DND-41 (cell line): ENCODE measurements at regions not wholly inside any gene's neighbourhood (a gene's known extent, or its start where the extent isn't known, plus 50 kb on each side); places are given as distances from the start of the nearest gene placed in this dataset.

ENCODE experiments used
- ATAC-seq: fragments of 200-7000 bp; cut with Tn5 transposase; 3 replicates; pipeline ENCODE4 v1.9.1; 2021; ENCODE audit warnings: low read depth; ENCODE audit not compliant: insufficient read depth
- DNase-seq: peaks from one replicate; pipeline ENCODE4 v3.0.0-alpha.2; 2020
- H2AFZ ChIP-seq: 2 replicates; pipeline ENCODE4 v1.6.0; 2012; ENCODE audit warnings: low read depth, low read length
- H3K27ac ChIP-seq: 2 replicates; pipeline ENCODE4 v1.5.1; 2012; ENCODE audit warnings: low read length, inconsistent platforms
- H3K27me3 ChIP-seq: fragments of 200-600 bp; sonication (generic); 2 replicates; pipeline ENCODE4 v1.6.0; 2012; ENCODE audit warnings: low read length, mild to moderate bottlenecking, inconsistent platforms; ENCODE audit not compliant: insufficient read depth, poor library complexity
- H3K36me3 ChIP-seq: 2 replicates; pipeline ENCODE4 v1.5.1; 2012; ENCODE audit warnings: low read length, inconsistent platforms; ENCODE audit not compliant: insufficient read depth
- H3K4me1 ChIP-seq: 2 replicates; pipeline ENCODE4 v1.5.1; 2012; ENCODE audit warnings: mild to moderate bottlenecking, low read length; ENCODE audit not compliant: insufficient read depth
- H3K4me2 ChIP-seq: 2 replicates; pipeline ENCODE4 v1.6.0; 2012; ENCODE audit warnings: mild to moderate bottlenecking, moderate library complexity, low read length, inconsistent platforms; ENCODE audit not compliant: insufficient read depth
- H3K4me3 ChIP-seq, 2 experiments: fragments of 200-600 bp in 1 of 2; shearing (Covaris generic) in 1 of 2; 2 replicates each; pipeline ENCODE4 v1.5.1; 2012 to 2016; ENCODE audit warnings: inconsistent platforms in 2 of 2, low read length in 2 of 2, mild to moderate bottlenecking in 2 of 2, low read depth in 1 of 2, moderate library complexity in 1 of 2
- H3K79me2 ChIP-seq: 2 replicates; pipeline ENCODE4 v1.6.0; 2012; ENCODE audit warnings: low read length, inconsistent platforms; ENCODE audit not compliant: insufficient read depth
- H3K9ac ChIP-seq: 2 replicates; pipeline ENCODE4 v1.6.0; 2012; ENCODE audit warnings: low read depth, mild to moderate bottlenecking, inconsistent platforms, low read length, moderate library complexity
- H3K9me3 ChIP-seq: 2 replicates; pipeline ENCODE4 v1.5.1; 2012; ENCODE audit warnings: low read length, moderate library complexity, mild to moderate bottlenecking, inconsistent platforms; ENCODE audit not compliant: insufficient read depth, severe bottlenecking
- H4K20me1 ChIP-seq: 2 replicates; pipeline ENCODE4 v1.6.0; 2012; ENCODE audit warnings: low read length; ENCODE audit not compliant: insufficient read depth
- EZH2 ChIP-seq: IDR thresholded peaks from 3 replicates; pipeline ENCODE4 v1.6.1; 2012; ENCODE audit warnings: borderline replicate concordance, low read depth, mild to moderate bottlenecking, moderate library complexity, low read length, inconsistent platforms; ENCODE audit not compliant: severe bottlenecking
- TF ChIP-seq, protein P1 (sequence below): IDR thresholded peaks from 2 replicates; pipeline ENCODE4 v1.5.1; 2012; ENCODE audit warnings: borderline replicate concordance, low read length, moderate library complexity, mild to moderate bottlenecking; ENCODE audit not compliant: poor library complexity, severe bottlenecking; ENCODE audit errors: extremely low read depth

DNA sequence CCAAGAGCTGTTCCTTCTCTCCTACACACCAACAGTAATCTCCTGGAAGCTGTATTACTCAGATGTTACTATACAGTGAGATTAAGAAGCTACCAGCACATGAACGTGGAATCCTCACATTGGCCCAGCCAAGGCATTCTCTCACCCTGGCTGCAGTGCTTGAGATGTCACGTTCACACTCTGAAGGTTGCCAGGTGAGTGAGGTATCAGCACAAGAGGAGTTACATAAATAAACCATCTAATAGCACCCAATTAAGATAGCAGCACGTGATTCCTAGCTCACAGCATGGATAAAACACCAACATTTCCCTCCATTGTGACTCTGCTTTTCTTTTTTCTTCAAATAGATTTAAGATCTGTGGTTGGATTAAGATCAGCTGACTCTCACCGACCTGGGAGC, 182.8 kb downstream of the PLPP3 start:
- DNase-seq = no peak
- Histone ChIP-seq H4K20me1 (no peaks in the 10 kb centered on the region), H3K9me3 (no peaks in the 10 kb centered on the region), H3K27me3 (no peaks in the 10 kb centered on the region), H3K4me3 (no peak overlapping the region), H3K79me2 (no peaks in the 10 kb centered on the region), H3K36me3 (no peaks in the 10 kb centered on the region), H3K9ac (no peak overlapping the region), H3K27ac (no peak overlapping the region), H3K4me2 (no peak overlapping the region), H3K4me1 (no peaks in the 10 kb centered on the region), H2AFZ (no peak overlapping the region)
- no peak for TF ChIP-seq EZH2
- TF ChIP-seq, protein P1, sequence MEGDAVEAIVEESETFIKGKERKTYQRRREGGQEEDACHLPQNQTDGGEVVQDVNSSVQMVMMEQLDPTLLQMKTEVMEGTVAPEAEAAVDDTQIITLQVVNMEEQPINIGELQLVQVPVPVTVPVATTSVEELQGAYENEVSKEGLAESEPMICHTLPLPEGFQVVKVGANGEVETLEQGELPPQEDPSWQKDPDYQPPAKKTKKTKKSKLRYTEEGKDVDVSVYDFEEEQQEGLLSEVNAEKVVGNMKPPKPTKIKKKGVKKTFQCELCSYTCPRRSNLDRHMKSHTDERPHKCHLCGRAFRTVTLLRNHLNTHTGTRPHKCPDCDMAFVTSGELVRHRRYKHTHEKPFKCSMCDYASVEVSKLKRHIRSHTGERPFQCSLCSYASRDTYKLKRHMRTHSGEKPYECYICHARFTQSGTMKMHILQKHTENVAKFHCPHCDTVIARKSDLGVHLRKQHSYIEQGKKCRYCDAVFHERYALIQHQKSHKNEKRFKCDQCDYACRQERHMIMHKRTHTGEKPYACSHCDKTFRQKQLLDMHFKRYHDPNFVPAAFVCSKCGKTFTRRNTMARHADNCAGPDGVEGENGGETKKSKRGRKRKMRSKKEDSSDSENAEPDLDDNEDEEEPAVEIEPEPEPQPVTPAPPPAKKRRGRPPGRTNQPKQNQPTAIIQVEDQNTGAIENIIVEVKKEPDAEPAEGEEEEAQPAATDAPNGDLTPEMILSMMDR = no peak
- ATAC-seq = no peak

DNA sequence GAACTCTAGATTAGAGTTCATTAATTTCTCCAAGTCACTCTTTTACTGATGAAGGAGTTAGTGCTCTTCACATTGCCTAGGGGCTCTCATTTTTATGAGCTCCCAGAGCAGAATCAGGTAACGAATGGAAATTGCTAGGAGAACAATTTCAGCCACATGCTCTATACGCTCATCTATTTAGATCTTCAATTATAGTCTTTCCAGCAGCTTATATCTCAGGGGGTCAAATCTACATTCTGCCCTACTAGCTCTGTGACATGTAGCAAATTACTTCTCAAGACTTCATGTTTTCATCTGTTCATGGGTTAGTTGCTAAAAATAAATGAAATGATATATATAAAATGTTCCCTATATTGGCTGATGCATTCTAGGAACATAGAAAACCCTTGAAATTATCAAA, 183.6 kb downstream of the PLPP3 start:
- Histone ChIP-seq H3K27me3 (no peaks in the 10 kb centered on the region), H4K20me1 (no peaks in the 10 kb centered on the region), H3K9me3 (no peaks in the 10 kb centered on the region), H3K4me1 (no peaks in the 10 kb centered on the region), H3K79me2 (no peaks in the 10 kb centered on the region), H3K9ac (no peak overlapping the region), H3K4me2 (no peak overlapping the region), H3K27ac (no peak overlapping the region), H2AFZ (no peak overlapping the region), H3K36me3 (no peaks in the 10 kb centered on the region), H3K4me3 (no peak overlapping the region)
- no peak for ATAC-seq
- no peak for DNase-seq
- no peak for TF ChIP-seq EZH2
- TF ChIP-seq, protein P1 = no peak

DNA sequence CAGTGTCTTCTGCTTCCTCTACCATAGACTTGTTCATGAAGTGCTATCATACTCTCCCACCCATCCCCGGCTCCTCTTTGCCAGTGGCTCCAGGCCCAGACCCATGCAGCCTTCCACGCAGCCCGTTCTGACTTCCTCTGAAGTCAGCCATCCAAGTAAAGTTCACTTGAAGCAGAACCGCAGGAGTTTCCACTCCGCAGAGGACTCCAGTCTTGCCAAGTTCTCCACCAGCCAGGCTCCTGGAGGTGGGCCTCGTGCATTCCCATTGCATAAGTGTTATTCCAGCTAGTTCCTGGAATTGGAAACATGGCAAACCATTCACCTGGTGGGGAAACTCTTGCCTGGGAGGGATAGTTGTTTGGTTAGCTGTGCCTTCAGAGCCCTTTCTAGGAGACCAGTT, 185.1 kb downstream of the PLPP3 start:
- Histone ChIP-seq H3K4me1 (no peaks in the 10 kb centered on the region), H3K79me2 (no peaks in the 10 kb centered on the region), H3K36me3 (no peaks in the 10 kb centered on the region), H3K9me3 (no peaks in the 10 kb centered on the region), H4K20me1 (no peaks in the 10 kb centered on the region), H3K4me2 (no peak overlapping the region), H2AFZ (no peak overlapping the region), H3K4me3 (no peak overlapping the region), H3K27ac (no peak overlapping the region), H3K9ac (no peak overlapping the region), H3K27me3 (no peaks in the 10 kb centered on the region)
- DNase-seq (no peak), ATAC-seq (no peak)
- TF ChIP-seq EZH2 = no peak
- TF ChIP-seq, protein P1 = no peak
